Mesothelial cell of epicardium (in vitro differentiated cells): ENCODE measurements at regions not wholly inside any gene's neighbourhood (a gene's known extent, or its start where the extent isn't known, plus 50 kb on each side); places are given as distances from the start of the nearest gene placed in this dataset.
"Not testable (repeated sequence)": the region's sequence is repeated elsewhere in the genome, so short reads cannot be mapped to it uniquely, and the experiment has no call there.

Experiments used
- DNase-seq, 2 experiments: peaks; one replicate each; pipeline ENCODE4 v3.0.0; 2021; ENCODE audit warnings: low spot score in 2 of 2; ENCODE audit not compliant: unreplicated experiment in 2 of 2
- H3K27ac Mint-ChIP-seq: 2 replicates; pipeline ENCODE4 v1.8.0; 2021; ENCODE audit warnings: mixed read lengths
- H3K27me3 Mint-ChIP-seq: 2 replicates; pipeline ENCODE4 v1.8.0; 2021; ENCODE audit warnings: low read depth, mixed read lengths
- H3K36me3 Mint-ChIP-seq: 2 replicates; pipeline ENCODE4 v1.8.0; 2021; ENCODE audit warnings: mixed read lengths
- H3K4me1 Mint-ChIP-seq: 2 replicates; pipeline ENCODE4 v1.8.0; 2021; ENCODE audit warnings: mixed read lengths
- H3K4me3 Mint-ChIP-seq: 2 replicates; pipeline ENCODE4 v1.8.0; 2021; ENCODE audit warnings: mild to moderate bottlenecking, moderate library complexity, mixed read lengths
- H3K9me3 Mint-ChIP-seq: 2 replicates; pipeline ENCODE4 v1.8.0; 2021; ENCODE audit warnings: mixed read lengths
- TF ChIP-seq, protein P1 (sequence below): fragments of 200-600 bp; sonication (generic); IDR thresholded peaks from one replicate; pipeline ENCODE4 v1.5.0; 2021; ENCODE audit warnings: antibody characterized with exemption; ENCODE audit not compliant: unreplicated experiment

DNA sequence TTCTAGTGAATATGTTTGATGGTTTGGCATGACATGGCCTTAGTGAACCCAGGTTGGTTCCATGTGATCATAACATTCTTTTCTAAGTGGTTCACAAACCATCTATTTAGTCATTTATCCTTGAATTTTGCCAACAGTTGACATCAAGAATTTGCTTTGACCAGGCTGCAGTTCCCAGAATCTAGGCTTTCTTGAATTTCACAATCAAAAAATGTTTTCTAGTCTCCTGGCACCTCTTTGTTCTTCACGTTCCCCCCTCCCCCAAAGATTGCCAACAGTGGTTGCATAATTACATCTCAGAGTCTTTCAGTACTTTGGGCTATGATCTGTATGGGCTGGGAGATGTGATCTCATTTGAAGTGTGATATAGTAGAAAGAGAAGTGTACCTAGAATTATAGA, 124.0 kb downstream of the GATA6 start:
- DNase-seq, result no peak
- H3K27me3 Mint-ChIP-seq, result no peaks in the 10 kb centered on the region
- H3K36me3 Mint-ChIP-seq, result peaks cover 2% of the 10 kb centered on the region
- peaks cover 5% of the 10 kb centered on the region for H3K4me1 Mint-ChIP-seq
- H3K4me3 Mint-ChIP-seq, result no peak overlapping the region
- H3K9me3 Mint-ChIP-seq, result peaks cover 27% of the 10 kb centered on the region
- TF ChIP-seq, protein P1, sequence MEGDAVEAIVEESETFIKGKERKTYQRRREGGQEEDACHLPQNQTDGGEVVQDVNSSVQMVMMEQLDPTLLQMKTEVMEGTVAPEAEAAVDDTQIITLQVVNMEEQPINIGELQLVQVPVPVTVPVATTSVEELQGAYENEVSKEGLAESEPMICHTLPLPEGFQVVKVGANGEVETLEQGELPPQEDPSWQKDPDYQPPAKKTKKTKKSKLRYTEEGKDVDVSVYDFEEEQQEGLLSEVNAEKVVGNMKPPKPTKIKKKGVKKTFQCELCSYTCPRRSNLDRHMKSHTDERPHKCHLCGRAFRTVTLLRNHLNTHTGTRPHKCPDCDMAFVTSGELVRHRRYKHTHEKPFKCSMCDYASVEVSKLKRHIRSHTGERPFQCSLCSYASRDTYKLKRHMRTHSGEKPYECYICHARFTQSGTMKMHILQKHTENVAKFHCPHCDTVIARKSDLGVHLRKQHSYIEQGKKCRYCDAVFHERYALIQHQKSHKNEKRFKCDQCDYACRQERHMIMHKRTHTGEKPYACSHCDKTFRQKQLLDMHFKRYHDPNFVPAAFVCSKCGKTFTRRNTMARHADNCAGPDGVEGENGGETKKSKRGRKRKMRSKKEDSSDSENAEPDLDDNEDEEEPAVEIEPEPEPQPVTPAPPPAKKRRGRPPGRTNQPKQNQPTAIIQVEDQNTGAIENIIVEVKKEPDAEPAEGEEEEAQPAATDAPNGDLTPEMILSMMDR, result no peak
- no peak overlapping the region for H3K27ac Mint-ChIP-seq

GRCh38 chr18:22290004-22290403, 120.6 kb downstream of the GATA6 start:
- H3K27me3 Mint-ChIP-seq, result no peaks in the 10 kb centered on the region
- H3K36me3 Mint-ChIP-seq, result peaks cover 2% of the 10 kb centered on the region
- H3K9me3 Mint-ChIP-seq, result peaks cover 32% of the 10 kb centered on the region
- DNase-seq, result no peak
- H3K4me1 Mint-ChIP-seq, result peaks cover 5% of the 10 kb centered on the region
- TF ChIP-seq, protein P1, result no peak
- no peak overlapping the region for H3K27ac Mint-ChIP-seq
- H3K4me3 Mint-ChIP-seq, result no peak overlapping the region

DNA sequence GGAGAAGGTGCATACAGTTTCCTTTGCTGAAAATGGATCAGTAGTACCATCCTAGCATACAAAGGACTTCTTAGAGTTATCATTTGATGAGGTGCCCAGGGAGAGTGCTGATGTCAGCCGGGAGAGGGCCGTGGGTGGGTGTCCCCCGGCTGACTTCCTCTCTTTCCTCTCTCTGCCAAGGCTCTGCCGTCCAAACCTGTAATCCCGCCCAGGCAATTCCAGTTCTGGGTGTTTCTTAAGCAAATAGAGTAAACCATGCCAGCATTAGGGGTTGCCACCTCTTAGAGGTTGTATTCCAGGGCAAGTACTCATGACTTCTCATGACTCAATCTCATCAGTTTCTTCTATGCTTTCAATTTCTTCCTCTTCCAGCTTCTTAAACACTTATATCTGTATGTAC, 117.2 kb downstream of the GATA6 start:
- Mint-ChIP-seq H3K27me3 (no peaks in the 10 kb centered on the region), H3K4me3 (no peak overlapping the region), H3K9me3 (peaks cover 25% of the 10 kb centered on the region), H3K36me3 (peaks cover 2% of the 10 kb centered on the region), H3K4me1 (peaks cover 6% of the 10 kb centered on the region), H3K27ac (no peak overlapping the region)
- DNase-seq, result no peak
- TF ChIP-seq, protein P1, result no peak

GRCh38 chr18:22285361-22286140, 116.2 kb downstream of the GATA6 start:
- H3K4me1 Mint-ChIP-seq, result peaks cover 6% of the 10 kb centered on the region
- H3K36me3 Mint-ChIP-seq, result peaks cover 2% of the 10 kb centered on the region
- TF ChIP-seq, protein P1, result no peak
- H3K4me3 Mint-ChIP-seq, result no peak overlapping the region
- peaks cover 15% of the 10 kb centered on the region for H3K9me3 Mint-ChIP-seq
- H3K27ac Mint-ChIP-seq, result no peak overlapping the region
- no peak for DNase-seq
- no peaks in the 10 kb centered on the region for H3K27me3 Mint-ChIP-seq

DNA sequence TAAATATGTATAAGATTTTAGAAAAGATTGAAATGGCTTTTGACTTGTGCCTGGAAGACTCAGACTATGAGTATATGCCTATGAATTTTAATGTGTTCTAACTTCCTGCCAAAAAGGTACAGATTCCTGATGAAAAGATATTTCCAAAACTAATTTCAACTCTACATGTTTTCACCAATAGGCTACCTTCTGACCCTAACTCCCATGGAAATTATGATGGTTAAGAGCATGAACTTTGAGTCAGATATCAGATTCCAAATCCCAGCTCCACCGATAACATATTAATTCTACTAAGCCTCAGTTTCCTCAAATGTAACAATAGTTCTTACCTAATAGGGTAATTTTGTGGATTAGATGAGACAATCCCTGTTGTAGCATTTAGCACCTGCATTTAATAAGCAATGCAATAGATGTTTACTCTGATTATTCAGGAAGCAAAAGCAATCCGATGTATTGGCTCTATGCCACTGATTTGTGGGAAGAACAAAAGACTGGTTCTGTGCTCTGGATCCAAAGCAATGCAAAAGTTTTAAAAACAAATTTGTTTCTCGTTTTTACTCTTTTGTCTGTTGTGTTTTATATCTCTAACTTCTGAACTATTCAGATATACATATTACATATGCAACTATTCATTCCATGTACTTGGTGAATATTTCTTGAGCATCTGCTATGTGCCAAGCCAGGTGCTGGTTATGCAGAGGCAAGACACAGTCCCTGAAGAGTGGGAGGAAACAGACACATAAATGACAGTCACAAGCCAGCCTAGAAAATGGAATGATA, 115.4 kb downstream of the GATA6 start:
- H3K4me3 Mint-ChIP-seq, result no peak overlapping the region
- DNase-seq, result no peak
- no peaks in the 10 kb centered on the region for H3K27me3 Mint-ChIP-seq
- H3K4me1 Mint-ChIP-seq, result peaks cover 11% of the 10 kb centered on the region
- peaks cover 10% of the 10 kb centered on the region for H3K9me3 Mint-ChIP-seq
- peaks cover 2% of the 10 kb centered on the region for H3K36me3 Mint-ChIP-seq
- H3K27ac Mint-ChIP-seq, result no peak overlapping the region
- TF ChIP-seq, protein P1, result no peak

GRCh38 chr18:22283855-22284254, 114.5 kb downstream of the GATA6 start:
- peaks cover 18% of the 10 kb centered on the region for H3K4me1 Mint-ChIP-seq
- H3K36me3 Mint-ChIP-seq, H3K9me3 Mint-ChIP-seq, H3K27ac Mint-ChIP-seq, H3K27me3 Mint-ChIP-seq, DNase-seq, H3K4me3 Mint-ChIP-seq: not testable (repeated sequence)
